Kidney (tissue), 13 donors: ENCODE measurements at regions not wholly inside any gene's neighbourhood (a gene's known extent, or its start where the extent isn't known, plus 50 kb on each side); places are given as distances from the start of the nearest gene placed in this dataset.

Source experiments
- DNase-seq, 5 donors: peaks; one replicate each; pipeline ENCODE4 v3.0.0-alpha.2; 2013 to 2020
- FAIRE-seq: peaks from 2 replicates; lab custom pipeline; 2012; peaks lifted over from hg19 to GRCh38; lab: Jason Lieb, UNC
- H3K27ac ChIP-seq, 2 donors: one replicate each; pipeline ENCODE4 v1.7.0; 2013; ENCODE audit warnings: low read depth in 2 of 2, low read length in 2 of 2, inconsistent platforms in 1 of 2
- H3K27me3 ChIP-seq: one replicate; pipeline ENCODE4 v1.7.1; 2013; ENCODE audit warnings: low read length, inconsistent platforms; ENCODE audit not compliant: control insufficient read depth, insufficient read depth
- H3K36me3 ChIP-seq, 3 donors: one replicate each; pipeline versions ENCODE4 v1.7.0 to v1.7.1; 2013; ENCODE audit warnings: low read length in 3 of 3, control low read depth in 1 of 3, inconsistent platforms in 1 of 3; ENCODE audit not compliant: insufficient read depth in 3 of 3, control insufficient read depth in 2 of 3
- H3K4me1 ChIP-seq, 3 donors: one replicate each; pipeline versions ENCODE4 v1.7.0 to v1.7.1; 2013; ENCODE audit warnings: low read length in 3 of 3, inconsistent platforms in 1 of 3, low read depth in 1 of 3; ENCODE audit not compliant: control insufficient read depth in 2 of 3, insufficient read depth in 2 of 3
- H3K4me3 ChIP-seq, 3 donors: one replicate each; pipeline versions ENCODE4 v1.7.0 to v1.8.1; 2013; ENCODE audit warnings: low read length in 3 of 3, control low read depth in 1 of 3, inconsistent platforms in 1 of 3
- H3K9ac ChIP-seq, 3 donors: one replicate each; pipeline versions ENCODE4 v1.7.0 to v1.7.1; 2013; ENCODE audit warnings: low read length in 3 of 3, control low read depth in 1 of 3, inconsistent platforms in 1 of 3
- H3K9me3 ChIP-seq, 3 donors: one replicate each; pipeline versions ENCODE4 v1.7.0 to v1.7.1; 2013; ENCODE audit warnings: low read length in 3 of 3, control low read depth in 1 of 3, inconsistent platforms in 1 of 3; ENCODE audit not compliant: control insufficient read depth in 2 of 3, insufficient read depth in 1 of 3
- intact Hi-C: fragments of 100-400 bp; cut with DNase I; formaldehyde crosslinking; loops from one replicate; pipeline ENCODE4 v1.11.1; 2022
- TF ChIP-seq, protein P1 (sequence below): IDR thresholded peaks from 3 replicates; pipeline ENCODE4 v1.5.1; 2012; ENCODE audit warnings: mild to moderate bottlenecking, moderate library complexity, borderline replicate concordance; ENCODE audit not compliant: insufficient read depth; ENCODE audit errors: extremely low read depth
- donor health status: control.
- donor health status: control.
- donor health status: control.
- donor health status: control.
- donor health status: control.
- donor health status: DM: yes; HTN: yes; CAD: no.
- donor health status: Normal renal cell carcinoma (clear cell type).

DNA sequence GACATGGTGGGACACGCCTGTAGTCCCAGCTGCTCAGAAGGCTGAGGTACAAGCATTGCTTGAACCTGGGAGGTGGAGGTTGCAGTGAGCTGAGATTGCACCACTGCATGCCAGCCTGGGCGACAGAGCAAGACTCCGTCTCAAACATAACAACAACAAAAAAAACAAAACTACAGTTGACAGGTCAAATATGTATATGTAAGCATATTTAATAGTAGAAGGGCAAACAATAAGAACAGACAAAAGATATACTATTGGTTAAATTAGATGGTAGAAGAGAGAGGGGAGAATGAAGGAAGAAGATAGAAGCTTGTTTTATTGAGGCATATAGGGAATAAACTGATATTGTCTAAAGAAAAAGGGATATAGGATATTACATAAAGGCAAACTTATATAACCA, 247.1 kb downstream of the KLF13 start:
- DNase-seq (no peak), FAIRE-seq (no peak)
- Histone ChIP-seq H3K36me3 (no peaks in the 10 kb centered on the region), H3K27ac (no peak overlapping the region), H3K4me3 (no peak overlapping the region), H3K9ac (no peak overlapping the region), H3K4me1 (no peaks in the 10 kb centered on the region), H3K9me3 (no peaks in the 10 kb centered on the region), H3K27me3 (no peaks in the 10 kb centered on the region)
- TF ChIP-seq, protein P1, sequence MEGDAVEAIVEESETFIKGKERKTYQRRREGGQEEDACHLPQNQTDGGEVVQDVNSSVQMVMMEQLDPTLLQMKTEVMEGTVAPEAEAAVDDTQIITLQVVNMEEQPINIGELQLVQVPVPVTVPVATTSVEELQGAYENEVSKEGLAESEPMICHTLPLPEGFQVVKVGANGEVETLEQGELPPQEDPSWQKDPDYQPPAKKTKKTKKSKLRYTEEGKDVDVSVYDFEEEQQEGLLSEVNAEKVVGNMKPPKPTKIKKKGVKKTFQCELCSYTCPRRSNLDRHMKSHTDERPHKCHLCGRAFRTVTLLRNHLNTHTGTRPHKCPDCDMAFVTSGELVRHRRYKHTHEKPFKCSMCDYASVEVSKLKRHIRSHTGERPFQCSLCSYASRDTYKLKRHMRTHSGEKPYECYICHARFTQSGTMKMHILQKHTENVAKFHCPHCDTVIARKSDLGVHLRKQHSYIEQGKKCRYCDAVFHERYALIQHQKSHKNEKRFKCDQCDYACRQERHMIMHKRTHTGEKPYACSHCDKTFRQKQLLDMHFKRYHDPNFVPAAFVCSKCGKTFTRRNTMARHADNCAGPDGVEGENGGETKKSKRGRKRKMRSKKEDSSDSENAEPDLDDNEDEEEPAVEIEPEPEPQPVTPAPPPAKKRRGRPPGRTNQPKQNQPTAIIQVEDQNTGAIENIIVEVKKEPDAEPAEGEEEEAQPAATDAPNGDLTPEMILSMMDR: no peak
- intact Hi-C loops: no loop called here

DNA sequence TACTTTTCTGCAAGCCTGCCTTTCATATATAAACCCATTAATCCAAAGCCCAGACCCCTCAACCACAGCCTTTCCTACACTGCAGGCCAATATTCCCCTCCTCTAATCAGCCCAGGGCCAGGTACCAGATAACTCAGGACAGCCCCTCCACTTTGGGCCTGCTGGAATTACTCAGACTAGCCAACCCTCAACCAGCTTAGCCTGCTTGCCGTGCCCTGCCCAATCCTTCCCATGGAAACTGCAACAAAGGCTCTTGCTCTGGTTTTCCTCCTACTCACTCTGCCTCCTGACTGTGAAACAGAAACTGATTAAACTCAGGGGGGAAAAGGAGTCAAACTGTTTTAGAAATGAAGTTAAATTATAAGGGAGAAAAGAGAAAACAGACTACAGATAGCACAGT, 248.1 kb downstream of the KLF13 start:
- FAIRE-seq (no peak), DNase-seq (no peak)
- H3K27me3 ChIP-seq: no peaks in the 10 kb centered on the region
- H3K36me3 ChIP-seq: no peaks in the 10 kb centered on the region
- H3K4me3 ChIP-seq: no peak overlapping the region
- TF ChIP-seq, protein P1: no peak
- no peak overlapping the region for H3K27ac ChIP-seq
- no peaks in the 10 kb centered on the region for H3K4me1 ChIP-seq
- no peak overlapping the region for H3K9ac ChIP-seq
- intact Hi-C loops: no loop called here
- no peaks in the 10 kb centered on the region for H3K9me3 ChIP-seq

DNA sequence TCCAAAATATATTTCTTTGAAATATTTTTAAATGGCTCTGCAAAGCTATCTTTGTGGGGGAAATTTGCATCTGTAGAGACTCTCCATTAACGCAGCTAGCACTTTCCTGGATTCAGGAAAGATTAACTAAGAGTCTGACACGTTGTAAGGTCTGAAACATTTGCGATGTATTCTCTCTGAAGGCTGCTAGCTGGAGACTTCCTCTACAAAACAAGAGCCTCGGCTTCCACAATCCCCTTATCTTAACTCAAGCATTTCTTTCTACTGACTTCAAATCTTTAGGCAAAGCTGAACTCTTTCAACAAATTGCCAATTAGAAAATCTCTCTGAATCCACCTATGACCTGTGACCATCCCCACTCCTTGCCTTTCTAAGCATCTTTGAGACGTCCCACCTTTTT, 250.5 kb downstream of the KLF13 start:
- DNase-seq (no peak), FAIRE-seq (no peak)
- H3K4me3 ChIP-seq: no peak overlapping the region
- no peaks in the 10 kb centered on the region for H3K27me3 ChIP-seq
- no peak overlapping the region for H3K9ac ChIP-seq
- H3K9me3 ChIP-seq: peaks cover 0 to 5% (median 0%) of the 10 kb centered on the region in 3 donors
- TF ChIP-seq, protein P1: no peak
- H3K36me3 ChIP-seq: no peaks in the 10 kb centered on the region
- H3K4me1 ChIP-seq: no peaks in the 10 kb centered on the region
- intact Hi-C loops: no loop called here
- no peak overlapping the region for H3K27ac ChIP-seq

DNA sequence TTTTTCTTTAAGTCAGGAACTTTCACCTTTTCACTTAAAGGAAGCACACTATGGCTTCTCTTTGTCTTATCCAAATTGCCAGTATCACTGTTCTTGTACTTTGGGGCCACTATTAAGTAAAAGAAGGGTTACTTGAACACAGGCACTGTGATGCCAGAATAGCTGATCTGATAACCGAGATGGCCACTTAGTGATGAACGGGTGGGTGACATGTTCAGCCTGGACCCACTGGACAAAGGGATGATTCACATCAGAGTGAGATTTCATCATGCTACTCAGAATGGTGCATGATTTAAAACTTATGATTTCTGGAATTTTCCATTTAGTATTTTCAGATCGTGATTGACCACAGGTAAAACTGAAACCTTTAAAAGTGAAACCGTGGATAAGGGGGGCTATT, 252.6 kb downstream of the KLF13 start:
- H3K9ac ChIP-seq: no peak overlapping the region
- TF ChIP-seq, protein P1: no peak
- H3K27ac ChIP-seq: no peak overlapping the region
- H3K27me3 ChIP-seq: no peaks in the 10 kb centered on the region
- H3K4me3 ChIP-seq: no peak overlapping the region
- no peaks in the 10 kb centered on the region for H3K4me1 ChIP-seq
- H3K9me3 ChIP-seq: peaks cover 0 to 13% (median 0%) of the 10 kb centered on the region in 3 donors
- H3K36me3 ChIP-seq: no peaks in the 10 kb centered on the region
- intact Hi-C loops: no loop called here
- DNase-seq (no peak), FAIRE-seq (no peak)
